Ascending aorta (tissue), 2 donors: ENCODE measurements at regions not wholly inside any gene's neighbourhood (a gene's known extent, or its start where the extent isn't known, plus 50 kb on each side); places are given as distances from the start of the nearest gene placed in this dataset.

ENCODE experiments used
- DNase-seq, 2 donors: peaks; one replicate each; pipeline ENCODE4 v3.0.0-alpha.2; 2019; ENCODE audit warnings: low spot score in 2 of 2
- H3K27ac ChIP-seq, 2 donors: fragments of 200-600 bp; sonication (generic); one replicate each; pipeline ENCODE4 v1.5.1; 2016 to 2017; ENCODE audit warnings: mild to moderate bottlenecking in 1 of 2
- H3K27me3 ChIP-seq: fragments of 200-600 bp; sonication (generic); one replicate; pipeline ENCODE4 v1.5.1; 2017
- H3K36me3 ChIP-seq, 2 donors: fragments of 200-600 bp; sonication (generic); one replicate each; pipeline ENCODE4 v1.5.1; 2016
- H3K4me1 ChIP-seq, 2 donors: fragments of 200-600 bp; sonication (generic); one replicate each; pipeline ENCODE4 v1.5.1; 2016 to 2017; ENCODE audit warnings: mild to moderate bottlenecking in 1 of 2
- H3K4me3 ChIP-seq, 2 donors: fragments of 200-600 bp; sonication (generic); one replicate each; pipeline ENCODE4 v1.5.1; 2016 to 2017; ENCODE audit warnings: mild to moderate bottlenecking in 1 of 2
- H3K9me3 ChIP-seq, 2 donors: fragments of 200-600 bp; sonication (generic); one replicate each; pipeline ENCODE4 v1.5.1; 2016
- CTCF ChIP-seq, 3 experiments: fragments of 200-600 bp in 2 of 3; fragments of 450-650 bp in 1 of 3; sonication (generic) in 2 of 3; IDR thresholded peaks; one replicate each; pipeline ENCODE4 v1.5.1; 2016 to 2019; ENCODE audit warnings: antibody characterized with exemption in 3 of 3, mild to moderate bottlenecking in 1 of 3, moderate library complexity in 1 of 3
- intact Hi-C: fragments of 100-400 bp; cut with DNase I; formaldehyde crosslinking; loops from one replicate; pipeline ENCODE4 v1.15.1; 2023

GRCh38 chr11:134850566-134850965, 438.5 kb upstream of the B3GAT1 start:
- H3K9me3 ChIP-seq, result no peaks in the 10 kb centered on the region
- DNase-seq, result no peak
- H3K27me3 ChIP-seq, result no peaks in the 10 kb centered on the region
- no peak overlapping the region for H3K27ac ChIP-seq
- intact Hi-C loops, result no loop called here
- TF ChIP-seq CTCF (IDR thresholded peaks at IDR 0.05), result no peak
- H3K4me3 ChIP-seq, result no peak overlapping the region
- H3K36me3 ChIP-seq, result no peaks in the 10 kb centered on the region
- H3K4me1 ChIP-seq, result no peaks in the 10 kb centered on the region

GRCh38 chr11:134849833-134850232, 437.8 kb upstream of the B3GAT1 start:
- TF ChIP-seq CTCF (IDR thresholded peaks at IDR 0.05), result no peak
- no peaks in the 10 kb centered on the region for H3K36me3 ChIP-seq
- no peaks in the 10 kb centered on the region for H3K4me1 ChIP-seq
- DNase-seq, result no peak
- no peaks in the 10 kb centered on the region for H3K27me3 ChIP-seq
- H3K9me3 ChIP-seq, result no peaks in the 10 kb centered on the region
- H3K27ac ChIP-seq, result no peak overlapping the region
- H3K4me3 ChIP-seq, result no peak overlapping the region
- intact Hi-C loops, result no loop called here

- intact Hi-C loops, result no loop called here
- no peak overlapping the region for H3K4me3 ChIP-seq
- H3K27me3 ChIP-seq, result no peaks in the 10 kb centered on the region
- H3K27ac ChIP-seq, result no peak overlapping the region
- no peaks in the 10 kb centered on the region for H3K9me3 ChIP-seq
- H3K36me3 ChIP-seq, result no peaks in the 10 kb centered on the region
- H3K4me1 ChIP-seq, result no peaks in the 10 kb centered on the region
- DNase-seq, result no peak
- no peak for TF ChIP-seq CTCF (IDR thresholded peaks at IDR 0.05)
These were observed 435.2 kb upstream of the B3GAT1 start for GRCh38 chr11:134847083-134847715.

GRCh38 chr11:134846328-134847082, 434.5 kb upstream of the B3GAT1 start:
- Histone ChIP-seq H3K4me1 (no peaks in the 10 kb centered on the region), H3K4me3 (no peak overlapping the region), H3K9me3 (no peaks in the 10 kb centered on the region), H3K36me3 (no peaks in the 10 kb centered on the region), H3K27ac (no peak overlapping the region), H3K27me3 (no peaks in the 10 kb centered on the region)
- intact Hi-C loops, result no loop called here
- TF ChIP-seq CTCF (IDR thresholded peaks at IDR 0.05), result no peak
- no peak for DNase-seq

- no peak for DNase-seq
- H3K27me3 ChIP-seq, result no peaks in the 10 kb centered on the region
- no peak for TF ChIP-seq CTCF (IDR thresholded peaks at IDR 0.05)
- no peaks in the 10 kb centered on the region for H3K4me1 ChIP-seq
- H3K36me3 ChIP-seq, result no peaks in the 10 kb centered on the region
- no peaks in the 10 kb centered on the region for H3K9me3 ChIP-seq
- H3K4me3 ChIP-seq, result no peak overlapping the region
- intact Hi-C loops, result no loop called here
- H3K27ac ChIP-seq, result no peak overlapping the region
These were observed 433.7 kb upstream of the B3GAT1 start for GRCh38 chr11:134845474-134846327.
